Heart right ventricle (tissue), 15 donors: ENCODE measurements at regions not wholly inside any gene's neighbourhood (a gene's known extent, or its start where the extent isn't known, plus 50 kb on each side); places are given as distances from the start of the nearest gene placed in this dataset.
"Not testable (repeated sequence)": the region's sequence is repeated elsewhere in the genome, so short reads cannot be mapped to it uniquely, and the experiment has no call there.

ENCODE experiments used
- ATAC-seq, 8 donors: fragments of 200-7000 bp; cut with Tn5 transposase; one replicate each; pipeline ENCODE4 v1.9.1; 2020; ENCODE audit warnings: mild to moderate bottlenecking in 8 of 8, moderate library complexity in 8 of 8, moderate number of reproducible peaks in 1 of 8
- DNase-seq, 2 donors: peaks; one replicate each; pipeline ENCODE4 v3.0.0-alpha.2; 2020
- H3K27ac ChIP-seq, 10 donors: fragments of 200-600 bp; sonication (generic) in 2 of 10; one replicate each; pipeline versions ENCODE4 v1.5.0 to v1.8.0; 2020 to 2022; ENCODE audit warnings: mild to moderate bottlenecking in 3 of 10
- H3K27me3 ChIP-seq, 7 donors: fragments of 200-600 bp; one replicate each; pipeline ENCODE4 v1.8.0; 2021 to 2022; ENCODE audit warnings: mild to moderate bottlenecking in 2 of 7
- H3K36me3 ChIP-seq, 9 donors: fragments of 200-600 bp; sonication (generic) in 1 of 9; one replicate each; pipeline versions ENCODE4 v1.5.0 to v1.8.0; 2020 to 2022; ENCODE audit warnings: mild to moderate bottlenecking in 2 of 9
- H3K4me1 ChIP-seq, 9 donors: fragments of 200-600 bp; sonication (generic) in 1 of 9; one replicate each; pipeline versions ENCODE4 v1.5.0 to v1.8.0; 2020 to 2022; ENCODE audit warnings: mild to moderate bottlenecking in 4 of 9
- H3K4me3 ChIP-seq, 10 donors: fragments of 200-600 bp; sonication (generic) in 2 of 10; one replicate each; pipeline versions ENCODE4 v1.5.0 to v1.8.0; 2020 to 2022; ENCODE audit warnings: mild to moderate bottlenecking in 7 of 10, moderate library complexity in 2 of 10
- H3K9me3 ChIP-seq, 11 donors: fragments of 200-600 bp in 10 of 11; sonication (generic) in 2 of 11; one replicate each; pipeline versions ENCODE4 v1.5.0 to v1.8.0; 2013 to 2022; ENCODE audit warnings: mild to moderate bottlenecking in 2 of 11, control low read depth in 1 of 11, moderate library complexity in 1 of 11
- intact Hi-C, 10 donors: fragments of 100-400 bp; cut with DNase I; formaldehyde crosslinking; loops; one replicate each; pipeline versions ENCODE4 v1.11.1 to v1.14.2; 2022
- TF ChIP-seq, protein P1 (sequence below), 9 donors: fragments of 200-600 bp; sonication (generic) in 2 of 9; IDR thresholded peaks; one replicate each; pipeline versions ENCODE4 v1.5.0 to v1.8.0; 2021 to 2022; ENCODE audit warnings: antibody characterized with exemption in 9 of 9, mild to moderate bottlenecking in 5 of 9, moderate library complexity in 1 of 9
- donor health status: Arrhythmogenic right ventricular cardiomyopathy.
- donor health status: ischemic (EF 13 %, LVEDD 7.1; RV severe dilation, severe dysfunction).
- donor health status: DM: no; HTN: yes; CAD: no.
- donor health status: DM: no; HTN: no; CAD: no.
- donor health status: ischemic (EF 25% LVEDD 6.9; RV normal size, moderate dysfunction).
- donor health status: ischemic (EF 25% LVEDD 5.7; RV mildly dilated, moderate dysfunction).
- donor health status: healthy.
- donor health status: DM: yes; HTN: yes; CAD: no.
- donor health status: Ischemic cardiomyopathy.
- donor health status: ischemic (EF 35%, LVEDD 5.7; RV mildly dilated, moderate dysfunction).
- donor health status: nonischemic (EF 11% LVEDD 7.7; RV severe dilation, severe dysfunction).
- donor health status: DM: yes; HTN: yes; CAD: no.
- donor health status: PGD.
- donor health status: ischemic (EF 29% LVEDD 5.4; RV normal size, mild dysfunction).
- donor health status: nonischemic (EF 23%, LVEDD 6.1; RV moderate dilation, normal function).

DNA sequence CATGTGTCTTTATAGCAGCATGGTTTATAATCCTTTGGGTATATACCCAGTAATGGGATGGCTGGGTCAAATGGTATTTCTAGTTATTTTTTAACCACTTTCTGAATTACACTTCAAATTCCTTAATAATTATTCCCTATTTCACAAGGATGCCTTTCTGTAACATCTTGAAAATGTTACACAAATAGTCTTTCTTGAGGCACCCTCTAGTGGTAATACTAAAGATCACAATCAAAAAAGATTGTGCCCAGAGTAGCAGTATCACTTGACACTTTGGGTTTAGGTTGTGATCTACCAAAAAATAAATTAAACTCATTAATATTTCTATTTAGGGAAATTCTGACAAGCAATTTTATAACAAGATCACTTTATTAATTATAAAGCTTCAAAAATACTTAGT lies 74.0 kb upstream of the TEKT4 start:
- intact Hi-C loops, H3K4me1 ChIP-seq, ATAC-seq, H3K27ac ChIP-seq, H3K4me3 ChIP-seq, DNase-seq, H3K36me3 ChIP-seq: not testable (repeated sequence)
- Histone ChIP-seq H3K27me3 (peaks cover 0 to 55% (median 8%) of the 10 kb centered on the region in 7 donors), H3K9me3 (peaks cover 0 to 11% (median 0%) of the 10 kb centered on the region in 11 donors)
- TF ChIP-seq, protein P1, sequence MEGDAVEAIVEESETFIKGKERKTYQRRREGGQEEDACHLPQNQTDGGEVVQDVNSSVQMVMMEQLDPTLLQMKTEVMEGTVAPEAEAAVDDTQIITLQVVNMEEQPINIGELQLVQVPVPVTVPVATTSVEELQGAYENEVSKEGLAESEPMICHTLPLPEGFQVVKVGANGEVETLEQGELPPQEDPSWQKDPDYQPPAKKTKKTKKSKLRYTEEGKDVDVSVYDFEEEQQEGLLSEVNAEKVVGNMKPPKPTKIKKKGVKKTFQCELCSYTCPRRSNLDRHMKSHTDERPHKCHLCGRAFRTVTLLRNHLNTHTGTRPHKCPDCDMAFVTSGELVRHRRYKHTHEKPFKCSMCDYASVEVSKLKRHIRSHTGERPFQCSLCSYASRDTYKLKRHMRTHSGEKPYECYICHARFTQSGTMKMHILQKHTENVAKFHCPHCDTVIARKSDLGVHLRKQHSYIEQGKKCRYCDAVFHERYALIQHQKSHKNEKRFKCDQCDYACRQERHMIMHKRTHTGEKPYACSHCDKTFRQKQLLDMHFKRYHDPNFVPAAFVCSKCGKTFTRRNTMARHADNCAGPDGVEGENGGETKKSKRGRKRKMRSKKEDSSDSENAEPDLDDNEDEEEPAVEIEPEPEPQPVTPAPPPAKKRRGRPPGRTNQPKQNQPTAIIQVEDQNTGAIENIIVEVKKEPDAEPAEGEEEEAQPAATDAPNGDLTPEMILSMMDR (IDR thresholded peaks at IDR 0.05): peak in 8 of 9 donors; percentile 19 to 62 (median 50)
